K562 (cell line): ENCODE measurements at regions not wholly inside any gene's neighbourhood (a gene's known extent, or its start where the extent isn't known, plus 50 kb on each side); places are given as distances from the start of the nearest gene placed in this dataset.
"Not testable (repeated sequence)": the region's sequence is repeated elsewhere in the genome, so short reads cannot be mapped to it uniquely, and the experiment has no call there.

Experiments used
- CBX3 ChIP-seq, 2 experiments: IDR thresholded peaks; 1 replicate in 1 of 2; 2 replicates in 1 of 2; pipeline ENCODE4 v1.6.1; 2012; ENCODE audit warnings: inconsistent platforms in 2 of 2, low read length in 2 of 2, borderline replicate concordance in 1 of 2, control low read depth in 1 of 2
- CCAR2 ChIP-seq: fragments of 200-400 bp; formaldehyde crosslinking; IDR thresholded peaks from 2 replicates; pipeline ENCODE4 v1.6.1; 2017; ENCODE audit warnings: mild to moderate bottlenecking, low read depth, low read length
- CHAMP1 ChIP-seq: fragments of 450-650 bp; IDR thresholded peaks from 2 replicates; pipeline ENCODE4 v1.6.1; 2016; ENCODE audit warnings: mild to moderate bottlenecking
- CTCF ChIP-seq, 3 experiments: IDR thresholded peaks in 2 of 3; conservative IDR thresholded peaks in 1 of 3; 2 replicates each; pipeline ENCODE4 v1.5.1; 2011 to 2012; ENCODE audit warnings: low read length in 3 of 3, mild to moderate bottlenecking in 3 of 3, control low read depth in 2 of 3, improper control_type of control experiment in 1 of 3, inconsistent platforms in 1 of 3, low read depth in 1 of 3, mixed read lengths in 1 of 3, moderate library complexity in 1 of 3; ENCODE audit not compliant: insufficient read depth in 2 of 3
- EZH2 ChIP-seq: IDR thresholded peaks from 2 replicates; pipeline ENCODE4 v1.6.1; 2012; ENCODE audit warnings: low read depth, mild to moderate bottlenecking, inconsistent platforms, low read length, borderline replicate concordance
- MAZ ChIP-seq, 2 experiments: fragments of 450-650 bp in 1 of 2; sonication (generic) in 1 of 2; formaldehyde crosslinking; IDR thresholded peaks in 1 of 2; conservative IDR thresholded peaks in 1 of 2; 2 replicates each; pipeline versions ENCODE4 v1.4.0 to v1.5.0; 2020; ENCODE audit warnings: mild to moderate bottlenecking in 1 of 2, missing genetic modification reagents in 1 of 2
- NR2C1 ChIP-seq, 2 experiments: fragments of 450-650 bp; IDR thresholded peaks; 2 replicates each; pipeline ENCODE4 v1.6.1; 2017; ENCODE audit warnings: mild to moderate bottlenecking in 2 of 2, antibody characterized with exemption in 1 of 2, inconsistent platforms in 1 of 2, missing compliant biosample characterization in 1 of 2, missing genetic modification characterization in 1 of 2
- REST ChIP-seq, 2 experiments: fragments of 450-650 bp; formaldehyde crosslinking in 1 of 2; IDR thresholded peaks; 2 replicates each; pipeline versions ENCODE4 v1.4.0 to v1.6.1; 2014 to 2020; ENCODE audit warnings: mild to moderate bottlenecking in 2 of 2, borderline replicate concordance in 1 of 2, low read depth in 1 of 2
- SIN3B ChIP-seq: fragments of 450-650 bp; IDR thresholded peaks from 2 replicates; pipeline ENCODE4 v1.6.1; 2017; ENCODE audit warnings: low read depth, mild to moderate bottlenecking, moderate library complexity
- STAT6 ChIP-seq: sonication (generic); formaldehyde crosslinking; IDR thresholded peaks from 2 replicates; pipeline ENCODE4 v1.8.1; 2023; ENCODE audit warnings: mild to moderate bottlenecking, missing genetic modification reagents
- TAF1 ChIP-seq: IDR thresholded peaks from 2 replicates; pipeline ENCODE4 v1.6.1; 2011; ENCODE audit warnings: mild to moderate bottlenecking, low read length, moderate library complexity; ENCODE audit not compliant: insufficient read depth, control insufficient read depth, severe bottlenecking; ENCODE audit errors: extremely low read depth
- ZBTB5 ChIP-seq: fragments of 450-650 bp; IDR thresholded peaks from 2 replicates; pipeline ENCODE4 v1.6.1; 2017; ENCODE audit warnings: antibody characterized with exemption

- not testable (repeated sequence) for TF ChIP-seq REST (IDR thresholded peaks at IDR 0.05; ENCODE audit: borderline replicate concordance); REST (CRISPR knock-in tag; IDR thresholded peaks at IDR 0.05; ENCODE audit: low read depth); STAT6 (CRISPR knock-in tag); CBX3 (IDR thresholded peaks at IDR 0.05; ENCODE audit: borderline replicate concordance in 1 of 2, low read length in 2 of 2); CTCF (IDR thresholded peaks at IDR 0.05 in 2 of 3, conservative IDR thresholded peaks at IDR 0.05 in 1 of 3; ENCODE audit: insufficient read depth in 2 of 3, low read depth in 1 of 3, low read length in 3 of 3); SIN3B; CCAR2; EZH2; MAZ (CRISPR knock-in tag; conservative IDR thresholded peaks at IDR 0.05 in 1 of 2, IDR thresholded peaks at IDR 0.05 in 1 of 2); TAF1; NR2C1 (IDR thresholded peaks at IDR 0.05); NR2C1 (tag; IDR thresholded peaks at IDR 0.05); CHAMP1; ZBTB5
Measured at GRCh38 chr7:153766926-153767325, 285.3 kb upstream of the DPP6 start.
